Upper lobe of left lung (tissue), 4 donors: ENCODE measurements at regions not wholly inside any gene's neighbourhood (a gene's known extent, or its start where the extent isn't known, plus 50 kb on each side); places are given as distances from the start of the nearest gene placed in this dataset.

ENCODE experiments used
- EP300 ChIP-seq, 4 donors: sonication (generic); formaldehyde crosslinking; IDR thresholded peaks; one replicate each; pipeline ENCODE4 v1.5.1; 2017; ENCODE audit warnings: antibody characterized with exemption in 4 of 4, control low read depth in 2 of 4
- POLR2A ChIP-seq, 4 donors: fragments of 450-650 bp; IDR thresholded peaks; one replicate each; pipeline ENCODE4 v1.5.1; 2016 to 2017; ENCODE audit warnings: antibody characterized with exemption in 4 of 4, mild to moderate bottlenecking in 2 of 4

GRCh38 chr6:151172751-151173150 lies 67.0 kb upstream of the AKAP12 start:
- TF ChIP-seq EP300 (IDR thresholded peaks at IDR 0.05) (no peak), POLR2A (IDR thresholded peaks at IDR 0.05) (no peak)
